CD4-positive, alpha-beta T cell (primary cell): ENCODE measurements at regions not wholly inside any gene's neighbourhood (a gene's known extent, or its start where the extent isn't known, plus 50 kb on each side); places are given as distances from the start of the nearest gene placed in this dataset.
"Not testable (repeated sequence)": the region's sequence is repeated elsewhere in the genome, so short reads cannot be mapped to it uniquely, and the experiment has no call there.

Experiments
- ATAC-seq: fragments of 200-7000 bp; cut with Tn5 transposase; one replicate; pipeline ENCODE4 v1.10.0; 2022; ENCODE audit warnings: mild to moderate bottlenecking; ENCODE audit not compliant: poor library complexity
- CTCF ChIA-PET: fragments of 350-600 bp; sonication (Branson Sonifier 250); formaldehyde crosslinking; loops from one replicate; lab custom pipeline; 2021; ENCODE audit warnings: antibody characterized with exemption, inconsistent platforms; lab: Charles Lee
- POLR2A ChIA-PET: fragments of 350-600 bp; sonication (Branson Sonifier 250); formaldehyde crosslinking; loops from one replicate; lab custom pipeline; 2021; ENCODE audit warnings: antibody characterized with exemption, inconsistent platforms; lab: Charles Lee
- DNase-seq, 14 experiments: peaks; one replicate each; pipeline ENCODE4 v3.0.0-alpha.2; 2013 to 2020; ENCODE audit warnings: mixed read lengths in 2 of 14
- H3K27ac ChIP-seq, 2 donors: one replicate each; pipeline versions ENCODE4 v1.5.1 to v1.7.0; 2013; ENCODE audit warnings: low read length in 2 of 2, low read depth in 1 of 2, mild to moderate bottlenecking in 1 of 2
- H3K27me3 ChIP-seq, 2 experiments: 1 replicate in 1 of 2; 2 replicates in 1 of 2; pipeline versions ENCODE4 v1.6.1 to v1.7.0; 2013; ENCODE audit warnings: low read length in 2 of 2, control low read depth in 1 of 2, mild to moderate bottlenecking in 1 of 2, moderate library complexity in 1 of 2; ENCODE audit not compliant: insufficient read depth in 2 of 2, control insufficient read depth in 1 of 2
- H3K36me3 ChIP-seq: one replicate; pipeline ENCODE4 v1.6.1; 2013; ENCODE audit warnings: low read length, control low read depth; ENCODE audit not compliant: insufficient read depth
- H3K4me1 ChIP-seq: one replicate; pipeline ENCODE4 v1.6.1; 2013; ENCODE audit warnings: low read length, control low read depth; ENCODE audit not compliant: insufficient read depth
- H3K4me3 ChIP-seq: one replicate; pipeline ENCODE4 v1.5.1; 2013; ENCODE audit warnings: mild to moderate bottlenecking, low read length, moderate library complexity
- H3K9me3 ChIP-seq, 2 experiments: 1 replicate in 1 of 2; 2 replicates in 1 of 2; pipeline versions ENCODE4 v1.6.1 to v1.7.0; 2013; ENCODE audit warnings: low read length in 2 of 2, mild to moderate bottlenecking in 2 of 2, control low read depth in 1 of 2, moderate library complexity in 1 of 2; ENCODE audit not compliant: control insufficient read depth in 1 of 2, insufficient read depth in 1 of 2
- H3K27ac Mint-ChIP-seq: one replicate; pipeline ENCODE4 v1.8.0; 2020; ENCODE audit warnings: mixed read lengths
- H3K27me3 Mint-ChIP-seq: one replicate; pipeline ENCODE4 v1.8.0; 2021; ENCODE audit warnings: mixed read lengths
- H3K36me3 Mint-ChIP-seq: one replicate; pipeline ENCODE4 v1.8.0; 2021; ENCODE audit warnings: low read depth, mixed read lengths
- H3K4me1 Mint-ChIP-seq: one replicate; pipeline ENCODE4 v1.8.0; 2021; ENCODE audit warnings: low read depth, mixed read lengths
- H3K4me3 Mint-ChIP-seq: one replicate; pipeline ENCODE4 v1.8.0; 2020; ENCODE audit warnings: mild to moderate bottlenecking, mixed read lengths
- H3K9me3 Mint-ChIP-seq: one replicate; pipeline ENCODE4 v1.8.0; 2020; ENCODE audit warnings: mixed read lengths
- intact Hi-C, 2 experiments: fragments of 100-400 bp; cut with DNase I in 1 of 2; cut with micrococcal nuclease in 1 of 2; formaldehyde crosslinking; loops; one replicate each; pipeline versions ENCODE4 v1.15.1 to v1.9.0; 2023 to 2025; cut with DNase I, micrococcal nuclease
- TF ChIP-seq, protein P1 (sequence below): fragments of 200-600 bp; IDR thresholded peaks from one replicate; pipeline ENCODE4 v1.8.0; 2022; ENCODE audit warnings: antibody characterized with exemption, mild to moderate bottlenecking

DNA sequence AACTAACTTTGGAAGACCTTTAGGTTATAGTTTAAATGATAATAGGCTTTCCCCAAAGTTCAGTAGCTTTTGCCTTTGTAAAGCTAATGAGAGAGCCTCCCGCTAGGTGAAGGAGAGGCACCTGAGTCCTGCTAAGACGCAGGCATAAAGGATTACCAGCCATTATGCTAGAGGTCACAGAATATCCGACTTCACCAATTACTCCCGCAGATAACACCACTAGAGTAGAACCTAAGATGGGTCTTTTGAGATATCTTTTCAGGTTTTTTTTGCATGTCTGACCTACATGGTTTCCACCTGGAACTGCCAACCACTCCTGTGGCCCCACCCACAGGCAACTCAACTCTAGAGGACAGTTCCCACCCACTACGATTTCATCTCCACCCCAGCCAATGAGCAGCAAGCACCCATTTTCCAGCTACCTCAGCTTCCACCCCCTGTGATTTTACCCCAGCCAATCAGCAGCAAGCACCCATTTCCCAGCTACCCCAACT, 314.3 kb downstream of the BRD1 start:
- Histone ChIP-seq H3K27ac (no peak overlapping the region), H3K9me3 (peaks cover 10 to 18% of the 10 kb centered on the region in 2 experiments), H3K4me1 (peaks cover 11% of the 10 kb centered on the region), H3K4me3 (no peak overlapping the region), H3K27me3 (no peaks in the 10 kb centered on the region), H3K36me3 (no peaks in the 10 kb centered on the region)
- Mint-ChIP-seq H3K36me3 (peaks cover 47% of the 10 kb centered on the region), H3K4me1 (peaks cover 21% of the 10 kb centered on the region), H3K27me3 (no peaks in the 10 kb centered on the region), H3K27ac (peak overlapping the region; percentile 52), H3K4me3 (no peak overlapping the region), H3K9me3 (peaks cover 12% of the 10 kb centered on the region)
- ATAC-seq (no peak), DNase-seq (no peak)
- intact Hi-C loops: no loop called here
- ChIA-PET POLR2A (no interaction called here), CTCF (no interaction called here)
- TF ChIP-seq, protein P1, sequence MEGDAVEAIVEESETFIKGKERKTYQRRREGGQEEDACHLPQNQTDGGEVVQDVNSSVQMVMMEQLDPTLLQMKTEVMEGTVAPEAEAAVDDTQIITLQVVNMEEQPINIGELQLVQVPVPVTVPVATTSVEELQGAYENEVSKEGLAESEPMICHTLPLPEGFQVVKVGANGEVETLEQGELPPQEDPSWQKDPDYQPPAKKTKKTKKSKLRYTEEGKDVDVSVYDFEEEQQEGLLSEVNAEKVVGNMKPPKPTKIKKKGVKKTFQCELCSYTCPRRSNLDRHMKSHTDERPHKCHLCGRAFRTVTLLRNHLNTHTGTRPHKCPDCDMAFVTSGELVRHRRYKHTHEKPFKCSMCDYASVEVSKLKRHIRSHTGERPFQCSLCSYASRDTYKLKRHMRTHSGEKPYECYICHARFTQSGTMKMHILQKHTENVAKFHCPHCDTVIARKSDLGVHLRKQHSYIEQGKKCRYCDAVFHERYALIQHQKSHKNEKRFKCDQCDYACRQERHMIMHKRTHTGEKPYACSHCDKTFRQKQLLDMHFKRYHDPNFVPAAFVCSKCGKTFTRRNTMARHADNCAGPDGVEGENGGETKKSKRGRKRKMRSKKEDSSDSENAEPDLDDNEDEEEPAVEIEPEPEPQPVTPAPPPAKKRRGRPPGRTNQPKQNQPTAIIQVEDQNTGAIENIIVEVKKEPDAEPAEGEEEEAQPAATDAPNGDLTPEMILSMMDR: no peak

DNA sequence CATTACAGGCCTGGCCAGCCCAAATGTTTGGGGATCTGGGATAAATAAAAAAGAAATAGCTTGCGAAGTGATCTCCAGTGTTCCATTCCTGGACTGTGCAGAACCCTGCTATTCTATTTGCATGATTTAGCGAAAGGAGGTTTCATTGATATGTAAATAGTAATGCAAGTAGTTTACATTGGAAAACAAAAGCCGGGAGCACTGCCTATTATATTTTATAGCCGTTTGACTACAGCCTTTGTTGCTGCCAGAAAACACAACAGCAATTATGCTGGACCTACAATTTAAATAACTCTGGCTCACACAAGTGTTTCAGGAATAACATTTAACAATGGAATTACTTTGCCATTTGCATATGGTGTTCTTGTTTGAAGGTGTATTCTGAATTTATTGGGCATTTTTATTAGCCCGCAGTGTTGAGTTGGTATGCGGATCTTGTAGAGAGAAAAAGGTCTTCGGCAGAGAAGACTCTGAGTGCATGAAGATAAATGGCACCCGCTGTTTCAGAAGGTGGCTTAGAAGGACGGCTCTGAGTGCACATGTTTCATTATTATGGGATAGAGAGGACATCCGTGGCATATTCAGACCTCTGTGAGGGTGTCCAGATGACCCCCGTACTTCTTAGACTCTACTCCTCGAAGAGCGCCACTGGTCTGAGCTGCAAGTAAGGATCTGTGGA, 315.0 kb downstream of the BRD1 start:
- H3K4me1 ChIP-seq: peaks cover 11% of the 10 kb centered on the region
- ATAC-seq (no peak), DNase-seq (no peak)
- POLR2A ChIA-PET: no interaction called here
- H3K27ac ChIP-seq: peak overlapping the region in 1 of 2 donors; percentile 70
- intact Hi-C loops: no loop called here
- Mint-ChIP-seq H3K9me3 (peaks cover 14% of the 10 kb centered on the region), H3K27me3 (no peaks in the 10 kb centered on the region), H3K36me3 (peaks cover 52% of the 10 kb centered on the region), H3K4me1 (peaks cover 21% of the 10 kb centered on the region), H3K4me3 (no peak overlapping the region), H3K27ac (peak overlapping the region; percentile 91)
- TF ChIP-seq, protein P1: no peak
- H3K27me3 ChIP-seq: no peaks in the 10 kb centered on the region
- no peak overlapping the region for H3K4me3 ChIP-seq
- peaks cover 14 to 18% of the 10 kb centered on the region in 2 experiments for H3K9me3 ChIP-seq
- H3K36me3 ChIP-seq: no peaks in the 10 kb centered on the region
- CTCF ChIA-PET: no interaction called here

DNA sequence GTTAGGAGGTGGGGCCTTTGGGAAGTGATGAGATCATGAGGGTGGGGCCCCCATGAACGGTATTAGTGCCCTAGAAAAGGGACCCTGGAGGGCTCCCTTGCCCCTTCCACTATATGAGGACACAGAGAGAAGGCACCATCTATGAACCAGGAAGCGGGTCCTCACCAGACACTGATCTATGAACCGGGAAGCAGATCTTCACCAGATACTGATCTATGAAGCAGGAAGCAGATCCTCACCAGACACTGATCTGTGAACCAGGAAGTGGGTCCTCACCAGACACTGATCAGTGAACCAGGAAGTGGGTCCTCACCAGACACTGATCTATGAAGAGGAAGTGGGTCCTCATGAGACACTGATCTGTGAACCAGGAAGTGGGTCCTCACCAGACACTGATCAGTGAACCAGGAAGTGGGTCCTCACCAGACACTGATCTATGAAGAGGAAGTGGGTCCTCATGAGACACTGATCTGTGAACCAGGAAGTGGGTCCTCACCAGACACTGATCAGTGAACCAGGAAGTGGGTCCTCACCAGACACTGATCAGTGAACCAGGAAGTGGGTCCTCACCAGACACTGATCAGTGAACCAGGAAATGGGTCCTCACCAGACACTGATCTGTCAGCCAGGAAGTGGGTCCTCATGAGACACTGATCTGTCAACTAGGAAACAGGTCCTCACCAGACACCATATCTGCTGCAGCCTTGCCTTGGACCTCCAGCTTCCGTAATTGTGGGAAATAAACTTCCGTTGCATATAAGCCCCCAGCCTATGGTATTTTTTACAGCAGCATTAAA, 316.1 kb downstream of the BRD1 start:
- POLR2A ChIA-PET, intact Hi-C loops, H3K4me3 Mint-ChIP-seq, H3K36me3 ChIP-seq, H3K4me3 ChIP-seq, CTCF ChIA-PET, H3K27me3 Mint-ChIP-seq, H3K27me3 ChIP-seq: not testable (repeated sequence)
- Histone ChIP-seq H3K9me3 (peaks cover 18 to 19% of the 10 kb centered on the region in 2 experiments), H3K27ac (peak overlapping the region; percentile 71 to 76), H3K4me1 (peaks cover 11% of the 10 kb centered on the region)
- ATAC-seq: peak; percentile 63
- H3K27ac Mint-ChIP-seq: peak overlapping the region; percentile 91
- H3K36me3 Mint-ChIP-seq: peaks cover 52% of the 10 kb centered on the region
- H3K9me3 Mint-ChIP-seq: peaks cover 14% of the 10 kb centered on the region
- H3K4me1 Mint-ChIP-seq: peaks cover 21% of the 10 kb centered on the region
- peak in 7 of 14 experiments; percentile 11 to 47 (median 23) for DNase-seq
